Activated CD4-positive, alpha-beta T cell treated with anti-CD3 and anti-CD28 coated beads, Interleukin-2, amount 10 ng/mL, durations not matched to agents 7 days and 5 days (primary cell): ENCODE measurements at regions not wholly inside any gene's neighbourhood (a gene's known extent, or its start where the extent isn't known, plus 50 kb on each side); places are given as distances from the start of the nearest gene placed in this dataset.

Source experiments
- CTCF ChIA-PET: fragments of 350-600 bp; sonication (Branson Sonifier 250); formaldehyde crosslinking; loops from one replicate; lab custom pipeline; 2021; ENCODE audit warnings: antibody characterized with exemption; lab: Charles Lee
- POLR2A ChIA-PET: fragments of 350-600 bp; sonication (Branson Sonifier 250); formaldehyde crosslinking; loops from one replicate; lab custom pipeline; 2021; ENCODE audit warnings: antibody characterized with exemption; lab: Charles Lee
- DNase-seq: peaks from one replicate; pipeline ENCODE4 v3.0.0-alpha.2; 2020
- H3K27ac Mint-ChIP-seq: one replicate; pipeline ENCODE4 v1.8.0; 2021; ENCODE audit warnings: mild to moderate bottlenecking, moderate library complexity, mixed read lengths
- H3K27me3 Mint-ChIP-seq: one replicate; pipeline ENCODE4 v1.8.0; 2021; ENCODE audit warnings: mixed read lengths
- H3K36me3 Mint-ChIP-seq: one replicate; pipeline ENCODE4 v1.8.0; 2021; ENCODE audit warnings: low read depth, mixed read lengths
- H3K4me1 Mint-ChIP-seq: one replicate; pipeline ENCODE4 v1.8.0; 2021; ENCODE audit warnings: mixed read lengths
- H3K4me3 Mint-ChIP-seq: one replicate; pipeline ENCODE4 v1.8.0; 2021; ENCODE audit warnings: mild to moderate bottlenecking, moderate library complexity, mixed read lengths
- H3K9me3 Mint-ChIP-seq: one replicate; pipeline ENCODE4 v1.8.0; 2021; ENCODE audit warnings: mixed read lengths

- Mint-ChIP-seq H3K9me3 (no peaks in the 10 kb centered on the region), H3K4me1 (peaks cover 22% of the 10 kb centered on the region), H3K4me3 (no peak overlapping the region), H3K27ac (peak overlapping the region; percentile 2), H3K27me3 (no peaks in the 10 kb centered on the region), H3K36me3 (peaks cover 11% of the 10 kb centered on the region)
- ChIA-PET POLR2A (no interaction called here), CTCF (no interaction called here)
- DNase-seq: no peak
Measured at GRCh38 chr12:124448241-124448954, 119.0 kb downstream of the NCOR2 start.

GRCh38 chr12:124446364-124446763 is 121.0 kb downstream of the NCOR2 start:
- DNase-seq: no peak
- Mint-ChIP-seq H3K27ac (no peak overlapping the region), H3K36me3 (peaks cover 13% of the 10 kb centered on the region), H3K4me1 (peaks cover 12% of the 10 kb centered on the region), H3K4me3 (no peak overlapping the region), H3K27me3 (no peaks in the 10 kb centered on the region), H3K9me3 (no peaks in the 10 kb centered on the region)
- ChIA-PET POLR2A (no interaction called here), CTCF (no interaction called here)

- Mint-ChIP-seq H3K9me3 (no peaks in the 10 kb centered on the region), H3K4me3 (no peak overlapping the region), H3K27me3 (no peaks in the 10 kb centered on the region), H3K27ac (no peak overlapping the region), H3K36me3 (peaks cover 18% of the 10 kb centered on the region), H3K4me1 (peaks cover 7% of the 10 kb centered on the region)
- DNase-seq: no peak
- ChIA-PET CTCF (no interaction called here), POLR2A (no interaction called here)
Measured at GRCh38 chr12:124445826-124446225, 121.6 kb downstream of the NCOR2 start.

- POLR2A ChIA-PET: no interaction called here
- H3K4me3 Mint-ChIP-seq: no peak overlapping the region
- H3K27ac Mint-ChIP-seq: no peak overlapping the region
- peaks cover 2% of the 10 kb centered on the region for H3K4me1 Mint-ChIP-seq
- H3K27me3 Mint-ChIP-seq: no peaks in the 10 kb centered on the region
- no peak for DNase-seq
- CTCF ChIA-PET: no interaction called here
- H3K9me3 Mint-ChIP-seq: no peaks in the 10 kb centered on the region
- peaks cover 18% of the 10 kb centered on the region for H3K36me3 Mint-ChIP-seq
Measured at GRCh38 chr12:124445121-124445718, 122.2 kb downstream of the NCOR2 start.

- no peaks in the 10 kb centered on the region for H3K9me3 Mint-ChIP-seq
- CTCF ChIA-PET: interaction anchor here (0.7 kb wide), 1 partner anchor 8 kb away, joined by 3 read pairs; no protein-coding TSS in a partner anchor
Measured at GRCh38 chr12:124443931-124444712, 123.3 kb downstream of the NCOR2 start.

GRCh38 chr12:124442772-124443445 is 124.5 kb downstream of the NCOR2 start:
- POLR2A ChIA-PET: no interaction called here
- H3K36me3 Mint-ChIP-seq: peaks cover 14% of the 10 kb centered on the region
- H3K4me3 Mint-ChIP-seq: no peak overlapping the region
- H3K9me3 Mint-ChIP-seq: no peaks in the 10 kb centered on the region
- no peak for DNase-seq
- no peak overlapping the region for H3K27ac Mint-ChIP-seq
- peaks cover 2% of the 10 kb centered on the region for H3K4me1 Mint-ChIP-seq
- H3K27me3 Mint-ChIP-seq: no peaks in the 10 kb centered on the region
- CTCF ChIA-PET: interaction anchor here (1.3 kb wide), 1 partner anchor 13 kb away, joined by 4 read pairs; no protein-coding TSS in a partner anchor

More at GRCh38 chr12:124443931-124444712, 123.3 kb downstream of the NCOR2 start:
- H3K36me3 Mint-ChIP-seq: peaks cover 18% of the 10 kb centered on the region
- POLR2A ChIA-PET: no interaction called here
- H3K4me3 Mint-ChIP-seq: no peak overlapping the region
- no peak overlapping the region for H3K27ac Mint-ChIP-seq
- no peak for DNase-seq
- no peaks in the 10 kb centered on the region for H3K27me3 Mint-ChIP-seq
- peaks cover 2% of the 10 kb centered on the region for H3K4me1 Mint-ChIP-seq

- no peak for DNase-seq
- H3K9me3 Mint-ChIP-seq: no peaks in the 10 kb centered on the region
- POLR2A ChIA-PET: no interaction called here
- CTCF ChIA-PET: interaction anchor here (1.3 to 1.5 kb wide), 2 partner anchors 10 to 13 kb away, joined by 3 to 4 read pairs; no protein-coding TSS in a partner anchor
- H3K4me1 Mint-ChIP-seq: peaks cover 2% of the 10 kb centered on the region
- no peak overlapping the region for H3K27ac Mint-ChIP-seq
- H3K4me3 Mint-ChIP-seq: no peak overlapping the region
- peaks cover 14% of the 10 kb centered on the region for H3K36me3 Mint-ChIP-seq
- H3K27me3 Mint-ChIP-seq: no peaks in the 10 kb centered on the region
Measured at GRCh38 chr12:124442281-124442680, 125.1 kb downstream of the NCOR2 start.

GRCh38 chr12:124441443-124442194 is 125.8 kb downstream of the NCOR2 start:
- ChIA-PET POLR2A (no interaction called here), CTCF (interaction anchor here (1.3 to 1.5 kb wide), 2 partner anchors 11 to 14 kb away, joined by 3 to 4 read pairs; no protein-coding TSS in a partner anchor)
- Mint-ChIP-seq H3K27ac (no peak overlapping the region), H3K36me3 (peaks cover 14% of the 10 kb centered on the region), H3K9me3 (no peaks in the 10 kb centered on the region), H3K4me3 (no peak overlapping the region), H3K27me3 (no peaks in the 10 kb centered on the region), H3K4me1 (peaks cover 2% of the 10 kb centered on the region)
- no peak for DNase-seq

GRCh38 chr12:124440841-124441381 is 126.5 kb downstream of the NCOR2 start:
- no peak overlapping the region for H3K27ac Mint-ChIP-seq
- no peak overlapping the region for H3K4me3 Mint-ChIP-seq
- POLR2A ChIA-PET: no interaction called here
- peaks cover 11% of the 10 kb centered on the region for H3K36me3 Mint-ChIP-seq
- peaks cover 2% of the 10 kb centered on the region for H3K4me1 Mint-ChIP-seq
- CTCF ChIA-PET: interaction anchor here (1.5 kb wide), 1 partner anchor 12 kb away, joined by 3 read pairs; no protein-coding TSS in a partner anchor
- no peaks in the 10 kb centered on the region for H3K9me3 Mint-ChIP-seq
- no peaks in the 10 kb centered on the region for H3K27me3 Mint-ChIP-seq
- DNase-seq: no peak

GRCh38 chr12:124440031-124440626 is 127.3 kb downstream of the NCOR2 start:
- Mint-ChIP-seq H3K27me3 (no peaks in the 10 kb centered on the region), H3K9me3 (no peaks in the 10 kb centered on the region), H3K27ac (no peak overlapping the region), H3K4me3 (no peak overlapping the region), H3K36me3 (peaks cover 11% of the 10 kb centered on the region), H3K4me1 (peaks cover 2% of the 10 kb centered on the region)
- DNase-seq: no peak
- CTCF ChIA-PET: no interaction called here
- POLR2A ChIA-PET: no interaction called here

- Mint-ChIP-seq H3K4me3 (no peak overlapping the region), H3K27me3 (no peaks in the 10 kb centered on the region), H3K36me3 (peaks cover 7% of the 10 kb centered on the region), H3K27ac (no peak overlapping the region), H3K4me1 (peaks cover 2% of the 10 kb centered on the region), H3K9me3 (no peaks in the 10 kb centered on the region)
- CTCF ChIA-PET: no interaction called here
- no peak for DNase-seq
- POLR2A ChIA-PET: no interaction called here
Measured at GRCh38 chr12:124438437-124439056, 128.9 kb downstream of the NCOR2 start.
